Left hindlimb (tissue), 1 donor: ENCODE measurements at regions not wholly inside any gene's neighbourhood (a gene's known extent, or its start where the extent isn't known, plus 50 kb on each side); places are given as distances from the start of the nearest gene placed in this dataset.

ENCODE experiments used
- DNase-seq: peaks from one replicate; pipeline ENCODE4 v3.0.0-alpha.2; 2018

DNA sequence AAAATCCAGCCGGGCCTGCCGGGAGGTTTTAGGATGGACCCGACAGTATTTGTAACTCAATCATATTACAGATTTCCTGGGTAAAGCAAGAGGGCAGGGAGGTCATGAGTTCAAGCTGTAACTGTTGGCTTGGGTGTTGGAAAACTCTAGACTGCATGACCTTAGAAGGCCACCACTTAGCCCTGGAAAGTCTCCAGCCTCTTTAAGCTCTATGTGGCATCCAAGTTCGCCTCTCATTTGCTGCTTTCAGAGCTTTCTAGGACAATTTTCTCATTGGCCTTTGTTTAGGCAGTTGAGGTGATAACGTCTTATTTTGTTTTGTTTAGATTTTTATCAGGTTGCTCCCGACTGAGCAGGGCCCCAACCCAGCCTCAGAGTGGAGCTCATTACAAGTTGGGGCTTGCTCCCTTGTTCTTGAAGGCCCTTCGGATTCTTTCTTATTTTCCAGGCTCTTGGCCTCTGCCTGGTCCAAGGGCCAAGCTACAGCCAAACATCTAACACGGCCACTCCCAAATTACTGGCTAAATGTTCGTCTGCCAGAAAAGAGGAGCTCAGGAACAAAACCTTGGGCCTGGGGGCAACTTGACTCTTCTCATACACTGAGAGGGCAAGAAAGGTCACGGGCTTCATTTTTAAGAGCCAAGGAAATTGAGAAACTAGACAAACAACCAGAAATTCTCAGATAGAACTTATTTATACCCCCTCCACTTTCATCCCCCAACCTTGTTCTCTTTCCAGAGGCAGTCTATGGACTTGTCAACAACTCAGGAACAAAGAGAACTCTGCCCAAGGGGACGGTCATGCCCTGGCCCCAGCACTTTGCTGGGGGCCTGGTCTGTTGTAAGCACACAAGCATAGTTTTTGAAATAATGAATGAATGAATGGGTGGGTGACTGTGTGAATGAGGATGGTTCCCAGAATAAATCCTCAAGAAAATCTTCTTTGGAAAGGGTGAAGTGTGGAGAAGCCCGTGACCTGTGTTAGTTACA, 526.9 kb downstream of the BNC2 start:
- no peak for DNase-seq

- no peak for DNase-seq
These were observed 526.1 kb downstream of the BNC2 start for GRCh38 chr9:16344343-16344742.

- no peak for DNase-seq
These were observed 524.6 kb downstream of the BNC2 start for GRCh38 chr9:16345902-16346301.

GRCh38 chr9:16347886-16348285, 522.6 kb downstream of the BNC2 start:
- peak; percentile 13 for DNase-seq

DNA sequence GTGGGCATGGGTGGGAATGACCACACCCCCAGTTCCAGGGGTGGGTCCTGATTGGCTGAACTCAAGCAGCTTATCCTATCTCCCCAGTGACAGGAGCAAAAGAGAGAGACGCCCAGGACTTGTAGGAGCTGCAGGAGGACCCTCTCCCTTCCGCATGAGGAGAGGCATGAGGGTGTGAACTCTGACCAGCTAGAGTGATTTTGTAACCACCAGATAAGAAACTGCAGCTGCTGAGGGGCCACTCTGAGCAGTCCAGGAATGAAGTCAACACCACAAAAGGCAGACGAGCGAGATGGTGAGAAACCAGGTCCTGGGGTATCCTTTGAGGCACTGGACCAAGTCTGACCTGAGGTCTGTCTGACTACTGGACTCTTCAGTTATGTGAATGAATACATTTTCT, 521.9 kb downstream of the BNC2 start:
- DNase-seq = peak; percentile 17

GRCh38 chr9:16352251-16352650, 518.2 kb downstream of the BNC2 start:
- no peak for DNase-seq

GRCh38 chr9:16352791-16353401, 517.6 kb downstream of the BNC2 start:
- DNase-seq = no peak

- DNase-seq = no peak
These were observed 514.2 kb downstream of the BNC2 start for GRCh38 chr9:16356196-16356765.

DNA sequence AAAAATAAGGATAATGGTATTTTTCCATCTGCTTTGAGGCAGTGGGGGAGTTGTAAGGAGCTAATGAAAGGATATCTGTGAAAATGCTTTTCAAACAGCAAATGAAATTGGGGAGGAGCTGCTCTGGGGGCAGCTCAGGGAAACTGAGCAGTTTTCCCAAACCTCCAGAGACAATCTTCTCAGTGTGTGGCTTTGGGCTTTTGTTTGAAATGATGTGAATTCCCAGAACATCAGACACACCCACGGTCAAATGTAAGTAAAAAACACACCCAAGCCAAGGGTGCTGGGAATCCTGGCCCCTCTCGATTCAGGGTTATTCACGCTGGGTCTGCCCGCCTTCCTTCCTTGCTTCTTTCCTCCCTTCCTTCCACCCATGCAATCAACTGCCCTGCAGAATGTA, 512.6 kb downstream of the BNC2 start:
- DNase-seq = no peak

- DNase-seq = no peak
These were observed 511.7 kb downstream of the BNC2 start for GRCh38 chr9:16358751-16359150.
